Spleen (tissue), 11 donors: ENCODE measurements at regions not wholly inside any gene's neighbourhood (a gene's known extent, or its start where the extent isn't known, plus 50 kb on each side); places are given as distances from the start of the nearest gene placed in this dataset.

Experiments
- DNase-seq: peaks from one replicate; pipeline ENCODE4 v3.0.0-alpha.2; 2020
- H3K27ac ChIP-seq, 8 donors: fragments of 200-600 bp; sonication (generic) in 7 of 8; 1 replicate in 4 of 8; 2 replicates in 4 of 8; pipeline versions ENCODE4 v1.5.0 to v1.8.0; 2016 to 2021; ENCODE audit warnings: inconsistent platforms in 4 of 8, mild to moderate bottlenecking in 4 of 8, moderate library complexity in 1 of 8
- H3K27me3 ChIP-seq, 7 donors: fragments of 200-600 bp; sonication (generic) in 6 of 7; replicated peaks in 1 of 7; 1 replicate in 4 of 7; 2 replicates in 3 of 7; pipeline versions ENCODE4 v1.5.0 to v1.8.0; 2016 to 2021; ENCODE audit warnings: inconsistent platforms in 3 of 7, mild to moderate bottlenecking in 1 of 7
- H3K36me3 ChIP-seq, 6 donors: fragments of 200-600 bp; sonication (generic) in 5 of 6; 1 replicate in 4 of 6; 2 replicates in 2 of 6; pipeline versions ENCODE4 v1.5.0 to v1.8.0; 2016 to 2021; ENCODE audit warnings: inconsistent platforms in 2 of 6
- H3K4me1 ChIP-seq, 6 donors: fragments of 200-600 bp; sonication (generic) in 5 of 6; 1 replicate in 3 of 6; 2 replicates in 3 of 6; pipeline versions ENCODE4 v1.5.0 to v1.8.0; 2016 to 2021; ENCODE audit warnings: inconsistent platforms in 3 of 6
- H3K4me3 ChIP-seq, 8 donors: fragments of 200-600 bp; sonication (generic) in 7 of 8; 1 replicate in 4 of 8; 2 replicates in 4 of 8; pipeline versions ENCODE4 v1.5.0 to v1.8.0; 2016 to 2021; ENCODE audit warnings: inconsistent platforms in 4 of 8, mild to moderate bottlenecking in 4 of 8, moderate library complexity in 2 of 8
- H3K9me3 ChIP-seq, 8 donors: fragments of 200-600 bp; sonication (generic) in 7 of 8; 1 replicate in 4 of 8; 2 replicates in 4 of 8; pipeline versions ENCODE4 v1.5.0 to v1.8.0; 2016 to 2021; ENCODE audit warnings: inconsistent platforms in 4 of 8
- POLR2A ChIP-seq, 3 donors: fragments of 450-650 bp; IDR thresholded peaks; one replicate each; pipeline ENCODE4 v1.5.1; 2017; ENCODE audit warnings: antibody characterized with exemption in 3 of 3, mild to moderate bottlenecking in 1 of 3
- POLR2AphosphoS5 ChIP-seq, 3 donors: sonication (generic); formaldehyde crosslinking; IDR thresholded peaks; one replicate each; pipeline ENCODE4 v1.5.1; 2017; ENCODE audit warnings: antibody characterized with exemption in 3 of 3
- WGBS, 5 donors: extraction: QIAGEN DNeasy Blood & Tissue Kit in 3 of 5; methylation state at CpG; one replicate each; pipeline versions ENCODE4 v1.1.5 to v1.1.7; 2013 to 2018; 5-methylcytosine and 5-hydroxymethylcytosine counted together
- intact Hi-C: fragments of 100-400 bp; cut with DNase I; formaldehyde crosslinking; loops from one replicate; pipeline ENCODE4 v1.15.0; 2023; ENCODE audit warnings: low total_unique reads
- TF ChIP-seq, protein P1 (sequence below), 11 experiments: fragments of 200-600 bp in 7 of 11; fragments of 450-650 bp in 4 of 11; sonication (generic) in 4 of 11; IDR thresholded peaks in 8 of 11; conservative IDR thresholded peaks in 3 of 11; 1 replicate in 7 of 11; 2 replicates in 4 of 11; pipeline versions ENCODE4 v1.4.0 to v1.8.0; 2016 to 2021; ENCODE audit warnings: antibody characterized with exemption in 11 of 11, inconsistent platforms in 4 of 11, mild to moderate bottlenecking in 1 of 11
- donor health status: healthy with polysubstance abuse.
- donor health status: DM: no; HTN: no; CAD: no; lungs with moderate emphysema.
- donor health status: DM: no; HTN: no; CAD: no.
- donor health status: Bipolar disorder and iron deficiency.
- donor health status: healthy.
- donor health status: DM: no; HTN: no; CAD: no.
- donor health status: DM: yes; HTN: yes; CAD: no.

DNA sequence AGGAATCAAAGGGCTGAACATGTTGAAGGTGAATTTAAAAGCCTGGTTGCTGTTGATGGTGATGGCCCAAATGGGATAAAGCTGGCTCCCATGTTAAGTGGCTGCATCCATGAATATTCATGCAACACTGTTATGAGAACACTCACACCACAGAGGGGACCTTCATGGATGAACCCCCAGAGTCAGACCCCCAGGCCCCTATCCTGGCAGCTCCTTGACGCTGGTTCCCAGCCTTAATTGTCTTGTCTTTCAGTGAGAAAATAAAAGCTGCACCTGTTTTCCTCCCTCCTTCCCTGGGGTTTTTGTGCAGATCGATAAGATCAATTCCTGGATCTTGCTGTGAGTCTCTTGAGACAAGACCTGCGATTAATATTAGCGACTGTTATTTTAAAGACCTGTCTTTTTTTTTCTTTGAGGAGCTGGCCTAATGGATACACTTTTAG, 371.7 kb downstream of the ICE1 start:
- Histone ChIP-seq H3K4me3 (no peak overlapping the region), H3K9me3 (no peaks in the 10 kb centered on the region), H3K4me1 (no peaks in the 10 kb centered on the region), H3K27me3 (no peaks in the 10 kb centered on the region), H3K36me3 (no peaks in the 10 kb centered on the region), H3K27ac (no peak overlapping the region)
- intact Hi-C loops = no loop called here
- TF ChIP-seq, protein P1, sequence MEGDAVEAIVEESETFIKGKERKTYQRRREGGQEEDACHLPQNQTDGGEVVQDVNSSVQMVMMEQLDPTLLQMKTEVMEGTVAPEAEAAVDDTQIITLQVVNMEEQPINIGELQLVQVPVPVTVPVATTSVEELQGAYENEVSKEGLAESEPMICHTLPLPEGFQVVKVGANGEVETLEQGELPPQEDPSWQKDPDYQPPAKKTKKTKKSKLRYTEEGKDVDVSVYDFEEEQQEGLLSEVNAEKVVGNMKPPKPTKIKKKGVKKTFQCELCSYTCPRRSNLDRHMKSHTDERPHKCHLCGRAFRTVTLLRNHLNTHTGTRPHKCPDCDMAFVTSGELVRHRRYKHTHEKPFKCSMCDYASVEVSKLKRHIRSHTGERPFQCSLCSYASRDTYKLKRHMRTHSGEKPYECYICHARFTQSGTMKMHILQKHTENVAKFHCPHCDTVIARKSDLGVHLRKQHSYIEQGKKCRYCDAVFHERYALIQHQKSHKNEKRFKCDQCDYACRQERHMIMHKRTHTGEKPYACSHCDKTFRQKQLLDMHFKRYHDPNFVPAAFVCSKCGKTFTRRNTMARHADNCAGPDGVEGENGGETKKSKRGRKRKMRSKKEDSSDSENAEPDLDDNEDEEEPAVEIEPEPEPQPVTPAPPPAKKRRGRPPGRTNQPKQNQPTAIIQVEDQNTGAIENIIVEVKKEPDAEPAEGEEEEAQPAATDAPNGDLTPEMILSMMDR (IDR thresholded peaks at IDR 0.05 in 8 of 11, conservative IDR thresholded peaks at IDR 0.05 in 3 of 11) = no peak
- TF ChIP-seq POLR2AphosphoS5 (IDR thresholded peaks at IDR 0.05) (no peak), POLR2A (IDR thresholded peaks at IDR 0.05) (no peak)
- DNase-seq = no peak
- WGBS, 5 donors = 80 to 88% (median 82%) methylated on average over 4 of the region's 4 CpGs

DNA sequence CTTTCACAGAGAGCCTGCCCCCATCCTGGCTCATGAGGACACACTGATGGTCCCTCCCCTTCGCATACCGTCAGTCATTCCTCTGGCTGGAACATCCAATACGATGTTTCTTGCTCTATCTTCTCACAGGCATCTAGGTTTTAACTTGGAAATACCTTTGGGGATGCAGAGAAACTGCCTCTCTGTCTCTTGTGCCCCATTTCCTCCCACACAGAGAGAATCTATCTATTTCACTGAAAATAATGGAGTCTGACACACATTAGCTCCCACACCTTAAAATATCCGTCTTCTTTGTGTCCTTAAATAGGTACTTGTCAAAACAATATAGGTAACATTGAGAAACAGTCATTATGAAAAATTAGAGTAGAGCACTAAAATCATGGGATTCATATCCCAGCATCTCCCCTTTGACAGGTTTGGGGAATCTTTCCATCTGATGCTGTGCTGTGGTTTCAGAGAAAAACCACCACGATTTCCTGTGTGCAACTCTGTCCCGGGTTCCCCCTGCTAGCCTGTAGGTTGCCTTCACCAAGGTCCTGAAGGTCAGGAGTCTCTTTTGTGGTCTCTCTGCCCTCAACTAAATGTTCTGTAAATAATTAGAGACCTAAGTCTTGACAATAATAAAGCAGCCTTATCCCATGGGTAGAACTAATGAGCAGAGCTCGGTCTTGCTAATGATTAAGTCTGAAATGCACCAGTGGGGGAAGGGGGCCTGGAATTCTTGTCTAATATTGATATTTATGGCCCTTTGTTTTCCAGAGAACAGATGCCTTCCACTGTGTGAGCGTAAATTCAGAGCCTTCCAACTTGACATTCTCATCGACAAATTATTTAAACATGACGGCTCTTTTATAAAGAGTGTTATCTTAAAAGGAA, 371.0 kb downstream of the ICE1 start:
- H3K4me1 ChIP-seq = no peaks in the 10 kb centered on the region
- H3K9me3 ChIP-seq = peaks cover 0 to 6% (median 0%) of the 10 kb centered on the region in 8 donors
- H3K27ac ChIP-seq = no peak overlapping the region
- TF ChIP-seq, protein P1 (IDR thresholded peaks at IDR 0.05 in 8 of 11, conservative IDR thresholded peaks at IDR 0.05 in 3 of 11) = no peak
- no peak for TF ChIP-seq POLR2A (IDR thresholded peaks at IDR 0.05)
- no peak for TF ChIP-seq POLR2AphosphoS5 (IDR thresholded peaks at IDR 0.05)
- 57 to 70% (median 59%) methylated on average over 10 of the region's 10 CpGs for WGBS, 5 donors
- intact Hi-C loops = no loop called here
- H3K36me3 ChIP-seq = no peaks in the 10 kb centered on the region
- DNase-seq = no peak
- H3K4me3 ChIP-seq = no peak overlapping the region
- H3K27me3 ChIP-seq = no peaks in the 10 kb centered on the region

DNA sequence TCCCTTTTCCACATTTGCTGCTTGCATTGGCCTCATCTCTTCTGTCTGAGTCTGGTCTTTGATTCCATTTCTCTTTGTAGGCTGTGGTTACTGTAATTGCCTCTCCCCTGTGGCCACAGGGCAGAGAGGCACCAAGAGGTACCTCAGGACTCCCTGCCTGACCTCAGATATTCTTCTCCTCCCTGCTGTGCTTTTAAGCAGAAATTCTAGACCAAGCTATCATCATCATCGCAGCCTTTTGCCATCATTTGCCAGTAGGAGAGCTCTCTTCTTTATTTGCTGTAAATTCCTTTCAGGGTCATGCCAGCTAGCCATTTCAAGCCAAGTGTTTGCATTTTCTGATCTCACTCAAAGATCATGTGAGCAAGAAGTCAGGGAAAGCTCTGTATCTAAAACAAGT, 369.6 kb downstream of the ICE1 start:
- no peaks in the 10 kb centered on the region for H3K36me3 ChIP-seq
- DNase-seq = no peak
- no peak overlapping the region for H3K27ac ChIP-seq
- intact Hi-C loops = no loop called here
- H3K4me3 ChIP-seq = no peak overlapping the region
- H3K9me3 ChIP-seq = peaks cover 0 to 20% (median 4%) of the 10 kb centered on the region in 8 donors
- TF ChIP-seq POLR2AphosphoS5 (IDR thresholded peaks at IDR 0.05) (no peak), POLR2A (IDR thresholded peaks at IDR 0.05) (no peak)
- TF ChIP-seq, protein P1 (IDR thresholded peaks at IDR 0.05 in 8 of 11, conservative IDR thresholded peaks at IDR 0.05 in 3 of 11) = no peak
- 76 to 97% (median 88%) methylated on average over 1 of the region's 1 CpG for WGBS, 5 donors
- no peaks in the 10 kb centered on the region for H3K4me1 ChIP-seq
- no peaks in the 10 kb centered on the region for H3K27me3 ChIP-seq

DNA sequence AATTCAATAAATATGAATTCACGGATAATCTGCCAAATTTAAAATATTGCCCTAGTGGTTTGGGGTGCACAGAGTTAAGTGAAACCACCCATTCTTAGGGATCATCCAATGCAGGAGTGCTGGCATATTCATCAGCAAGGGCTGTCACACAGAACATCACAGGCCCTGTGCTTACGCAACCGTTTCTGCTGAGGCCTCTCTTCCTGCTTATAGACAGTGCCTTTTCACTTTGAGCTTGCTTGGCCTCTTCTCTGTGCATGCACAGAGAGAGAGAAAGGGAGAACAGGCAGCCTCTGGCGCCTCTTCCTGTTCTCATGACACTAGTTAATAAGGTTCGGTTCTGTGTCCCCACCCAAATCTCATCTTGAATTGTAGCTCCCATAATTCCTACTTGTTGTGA, 366.3 kb downstream of the ICE1 start:
- H3K36me3 ChIP-seq = no peaks in the 10 kb centered on the region

More for the DNA sequence above, 366.3 kb downstream of the ICE1 start:
- Histone ChIP-seq H3K27ac (no peak overlapping the region), H3K9me3 (peaks cover 0 to 36% (median 18%) of the 10 kb centered on the region in 8 donors), H3K4me1 (no peaks in the 10 kb centered on the region), H3K4me3 (no peak overlapping the region), H3K27me3 (no peaks in the 10 kb centered on the region)
- no peak for DNase-seq
- intact Hi-C loops = no loop called here
- WGBS, 5 donors = 73 to 86% (median 80%) methylated on average over 5 of the region's 5 CpGs
- TF ChIP-seq POLR2A (IDR thresholded peaks at IDR 0.05) (no peak), POLR2AphosphoS5 (IDR thresholded peaks at IDR 0.05) (no peak)
- TF ChIP-seq, protein P1 (IDR thresholded peaks at IDR 0.05 in 8 of 11, conservative IDR thresholded peaks at IDR 0.05 in 3 of 11) = no peak
